Psoas muscle (tissue), 7 donors: ENCODE measurements at regions not wholly inside any gene's neighbourhood (a gene's known extent, or its start where the extent isn't known, plus 50 kb on each side); places are given as distances from the start of the nearest gene placed in this dataset.

Source experiments
- ATAC-seq, 4 donors: fragments of 200-7000 bp; cut with Tn5 transposase; one replicate each; pipeline ENCODE4 v1.9.1; 2020; ENCODE audit warnings: moderate library complexity in 3 of 4, mild to moderate bottlenecking in 2 of 4
- DNase-seq, 2 donors: peaks; one replicate each; pipeline ENCODE4 v3.0.0-alpha.2; 2020
- H3K27ac ChIP-seq: fragments of 200-600 bp; one replicate; pipeline ENCODE4 v1.8.0; 2022
- H3K27me3 ChIP-seq, 3 donors: fragments of 200-600 bp in 1 of 3; one replicate each; pipeline versions ENCODE4 v1.6.1 to v1.8.0; 2013 to 2022; ENCODE audit warnings: low read length in 2 of 3, mild to moderate bottlenecking in 2 of 3, moderate library complexity in 1 of 3; ENCODE audit not compliant: insufficient read depth in 3 of 3
- H3K36me3 ChIP-seq, 2 donors: fragments of 200-600 bp in 1 of 2; one replicate each; pipeline versions ENCODE4 v1.6.1 to v1.8.0; 2013 to 2022; ENCODE audit warnings: low read depth in 1 of 2, mild to moderate bottlenecking in 1 of 2, moderate library complexity in 1 of 2; ENCODE audit not compliant: insufficient read depth in 1 of 2
- H3K4me1 ChIP-seq: fragments of 200-600 bp; one replicate; pipeline ENCODE4 v1.8.0; 2022
- H3K4me3 ChIP-seq: fragments of 200-600 bp; one replicate; pipeline ENCODE4 v1.8.0; 2022; ENCODE audit warnings: mild to moderate bottlenecking
- H3K9me3 ChIP-seq: fragments of 200-600 bp; one replicate; pipeline ENCODE4 v1.8.0; 2022
- CTCF ChIP-seq: fragments of 200-600 bp; IDR thresholded peaks from one replicate; pipeline ENCODE4 v1.8.0; 2022; ENCODE audit warnings: antibody characterized with exemption
- WGBS, 3 donors: extraction: QIAGEN DNeasy Blood & Tissue Kit; methylation state at CpG; one replicate each; pipeline versions ENCODE4 v1.1.6 to v1.1.7; 2013; 5-methylcytosine and 5-hydroxymethylcytosine counted together
- intact Hi-C, 2 donors: fragments of 100-400 bp; cut with DNase I; formaldehyde crosslinking; loops; one replicate each; pipeline versions ENCODE4 v1.11.0 to v1.14.2; 2022
- donor health status: healthy with polysubstance abuse.
- donor health status: DM: no; HTN: no; CAD: no; lungs with moderate emphysema.
- donor health status: Bipolar disorder and iron deficiency.
- donor health status: healthy.
- donor health status: DM: yes; HTN: yes; CAD: no.
- donor health status: DM: no; HTN: no; CAD: no.
- donor health status: DM: yes; HTN: yes; CAD: no.

GRCh38 chr3:115523458-115523857 is 99.9 kb upstream of the GAP43 start:
- peaks cover 3% of the 10 kb centered on the region for H3K4me1 ChIP-seq
- no peaks in the 10 kb centered on the region for H3K36me3 ChIP-seq
- no peaks in the 10 kb centered on the region for H3K27me3 ChIP-seq
- H3K27ac ChIP-seq: no peak overlapping the region
- no peak overlapping the region for H3K4me3 ChIP-seq
- 32 to 44% (median 36%) methylated on average over 1 of the region's 1 CpG for WGBS, 3 donors
- ATAC-seq (no peak), DNase-seq (no peak)
- TF ChIP-seq CTCF: no peak
- intact Hi-C loops: no loop called here
- no peaks in the 10 kb centered on the region for H3K9me3 ChIP-seq

- TF ChIP-seq CTCF: no peak
- Histone ChIP-seq H3K27ac (no peak overlapping the region), H3K4me3 (no peak overlapping the region), H3K4me1 (peaks cover 3% of the 10 kb centered on the region), H3K36me3 (no peaks in the 10 kb centered on the region), H3K9me3 (no peaks in the 10 kb centered on the region), H3K27me3 (no peaks in the 10 kb centered on the region)
- ATAC-seq (no peak), DNase-seq (no peak)
- intact Hi-C loops: no loop called here
- 35 to 57% (median 39%) methylated on average over 2 of the region's 2 CpGs for WGBS, 3 donors
Measured at GRCh38 chr3:115524549-115524948, 98.8 kb upstream of the GAP43 start.

- DNase-seq (no peak), ATAC-seq (no peak)
- TF ChIP-seq CTCF: no peak
- 16 to 31% (median 21%) methylated on average over 1 of the region's 1 CpG for WGBS, 3 donors
- H3K36me3 ChIP-seq: no peaks in the 10 kb centered on the region
- H3K4me3 ChIP-seq: no peak overlapping the region
- peaks cover 3% of the 10 kb centered on the region for H3K4me1 ChIP-seq
- no peaks in the 10 kb centered on the region for H3K9me3 ChIP-seq
- H3K27me3 ChIP-seq: no peaks in the 10 kb centered on the region
- intact Hi-C loops: no loop called here
- no peak overlapping the region for H3K27ac ChIP-seq
Measured at GRCh38 chr3:115525731-115526130, 97.6 kb upstream of the GAP43 start.

- no peaks in the 10 kb centered on the region for H3K36me3 ChIP-seq
- ATAC-seq (no peak), DNase-seq (no peak)
- no peak overlapping the region for H3K27ac ChIP-seq
- no peak overlapping the region for H3K4me3 ChIP-seq
- no peaks in the 10 kb centered on the region for H3K27me3 ChIP-seq
- intact Hi-C loops: no loop called here
- no peaks in the 10 kb centered on the region for H3K4me1 ChIP-seq
- WGBS, 3 donors: 94 to 100% (median 95%) methylated on average over 1 of the region's 1 CpG
- TF ChIP-seq CTCF: no peak
- peaks cover 6% of the 10 kb centered on the region for H3K9me3 ChIP-seq
Measured at GRCh38 chr3:115533218-115533617, 90.1 kb upstream of the GAP43 start.

GRCh38 chr3:115536171-115536570 is 87.1 kb upstream of the GAP43 start:
- Histone ChIP-seq H3K36me3 (no peaks in the 10 kb centered on the region), H3K27ac (no peak overlapping the region), H3K9me3 (peaks cover 5% of the 10 kb centered on the region), H3K27me3 (no peaks in the 10 kb centered on the region), H3K4me3 (no peak overlapping the region), H3K4me1 (no peaks in the 10 kb centered on the region)
- intact Hi-C loops: no loop called here
- WGBS, 3 donors: 94 to 100% (median 96%) methylated on average over 2 of the region's 2 CpGs
- no peak for DNase-seq
- no peak for ATAC-seq
- no peak for TF ChIP-seq CTCF
